IPS DF 4.7 (cell line): ENCODE measurements at regions not wholly inside any gene's neighbourhood (a gene's known extent, or its start where the extent isn't known, plus 50 kb on each side); places are given as distances from the start of the nearest gene placed in this dataset.
"Not testable (repeated sequence)": the region's sequence is repeated elsewhere in the genome, so short reads cannot be mapped to it uniquely, and the experiment has no call there.

Source experiments
- DNase-seq: peaks from one replicate; pipeline ENCODE4 v3.0.0-alpha.2; 2013; ENCODE audit warnings: low spot score; ENCODE audit errors: extremely low read depth

DNA sequence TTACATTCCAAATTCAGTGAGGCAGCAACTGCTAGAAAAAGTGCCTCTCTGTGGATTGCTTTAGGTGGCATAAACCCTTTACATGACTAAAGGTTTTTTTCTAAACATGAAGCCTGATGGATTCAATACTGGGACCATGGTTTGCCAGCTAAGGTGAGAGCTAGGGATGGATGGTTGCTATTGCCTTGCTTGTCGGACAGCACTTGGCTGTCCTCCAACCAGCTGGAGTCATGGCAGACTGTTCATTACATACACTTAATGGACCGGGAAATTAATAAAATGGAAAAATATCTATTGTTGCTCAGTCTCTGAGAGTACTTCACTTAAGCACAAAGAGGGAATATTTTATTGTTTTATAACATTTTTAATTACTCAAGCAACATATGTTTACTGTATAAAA is 116.9 kb upstream of the TRPC7 start:
- no peak for DNase-seq

DNA sequence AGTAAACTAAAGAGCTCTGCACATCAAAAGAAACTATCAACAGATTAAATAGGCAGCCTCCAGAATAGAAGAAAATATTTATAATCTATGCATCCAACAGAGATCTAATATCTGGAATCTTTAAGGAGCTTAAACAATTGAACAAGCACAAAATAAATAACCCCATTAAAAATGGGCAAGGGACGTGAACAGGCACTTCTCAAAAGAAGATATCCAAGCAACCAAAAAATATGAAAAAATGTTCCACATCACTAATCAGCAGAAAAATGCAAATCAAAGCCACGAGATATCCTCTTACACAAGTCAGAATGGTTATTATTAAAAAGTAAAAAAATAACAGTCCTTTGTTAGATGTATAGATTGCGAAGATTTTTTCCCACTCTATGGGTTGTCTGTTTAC is 109.1 kb upstream of the TRPC7 start:
- DNase-seq = no peak

DNA sequence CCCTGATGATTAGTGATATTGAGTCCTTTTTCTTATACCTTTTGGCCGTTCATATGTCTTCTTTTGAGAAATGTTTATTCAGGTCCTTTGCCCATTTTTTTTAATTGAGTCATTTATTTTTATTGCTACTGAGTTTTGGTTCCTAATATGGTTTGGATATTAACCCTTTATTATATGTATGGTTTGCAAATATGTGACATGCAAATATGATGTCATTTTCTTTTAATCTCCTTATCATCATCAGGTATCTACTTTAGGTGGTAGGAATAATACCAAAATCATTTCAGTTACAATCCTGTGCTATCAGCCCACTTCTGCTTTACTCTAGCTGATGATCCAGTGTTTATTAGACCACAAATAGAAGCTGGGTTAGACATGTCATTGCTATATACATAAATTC is 102.3 kb upstream of the TRPC7 start:
- DNase-seq = no peak

DNA sequence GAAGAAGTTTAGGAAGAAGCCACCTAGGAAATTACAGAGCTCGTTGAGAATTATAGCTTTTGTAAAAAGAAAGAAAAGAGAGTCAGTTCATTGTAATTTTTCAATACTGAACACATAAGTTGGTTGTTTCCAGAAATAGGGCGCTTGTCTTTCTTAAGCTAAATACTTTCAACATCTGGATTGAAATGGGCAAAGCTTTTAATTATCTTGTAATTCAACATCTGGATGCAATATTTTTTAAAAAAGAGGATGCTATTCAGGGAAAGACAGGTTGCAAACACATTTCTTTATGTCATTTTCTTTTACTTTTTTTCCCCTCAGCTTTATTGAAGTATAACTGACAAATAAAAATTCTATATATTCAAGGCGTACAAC is 100.7 kb upstream of the TRPC7 start:
- DNase-seq = no peak

DNA sequence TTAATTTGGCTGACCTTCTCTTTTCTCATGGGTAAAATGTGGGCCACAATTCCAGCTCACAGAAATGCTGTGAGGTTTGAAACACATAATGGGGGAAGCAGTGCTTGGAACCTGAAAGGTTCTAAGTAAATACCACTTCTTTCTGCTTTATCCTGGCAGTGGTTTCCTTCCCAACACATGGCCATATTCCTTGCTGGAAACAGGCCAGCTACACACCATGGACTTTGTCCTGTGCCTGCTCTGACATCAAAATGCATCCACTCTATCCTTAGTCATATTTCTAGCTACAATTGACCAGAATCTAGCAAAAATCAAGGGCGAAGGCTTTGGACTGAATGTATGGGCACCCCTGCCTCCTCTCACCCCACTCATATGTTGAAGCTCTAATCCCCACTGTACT is 93.1 kb upstream of the TRPC7 start:
- no peak for DNase-seq

DNA sequence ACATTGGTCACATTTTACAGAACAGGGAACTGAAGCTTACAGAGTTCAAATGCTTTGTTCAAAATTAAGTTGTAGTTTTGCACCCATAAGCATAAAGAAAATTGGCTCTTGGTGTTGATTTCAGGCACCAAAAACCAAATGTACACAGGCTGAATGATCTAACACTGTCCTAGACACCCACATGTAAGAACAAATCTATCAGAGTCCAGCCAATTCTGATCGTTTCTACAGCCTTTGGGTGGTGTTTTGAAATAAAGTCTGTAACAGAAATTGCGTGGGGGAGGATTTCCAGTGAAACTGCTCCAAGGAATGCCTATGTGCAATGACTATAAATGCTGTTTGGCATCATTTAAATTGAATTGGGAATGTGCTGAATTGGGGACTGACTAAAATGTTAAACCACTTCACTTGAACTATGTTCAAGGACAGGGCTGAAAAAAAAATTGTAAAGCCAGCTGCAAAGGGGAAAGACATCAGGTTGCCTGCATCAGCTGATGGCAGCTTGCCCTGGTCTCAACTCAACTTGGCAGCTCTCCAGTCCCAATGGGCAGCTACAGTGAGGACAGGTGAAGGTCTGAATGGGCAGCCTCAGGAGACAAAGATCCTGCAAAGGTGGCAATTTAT is 92.2 kb upstream of the TRPC7 start:
- DNase-seq = no peak

DNA sequence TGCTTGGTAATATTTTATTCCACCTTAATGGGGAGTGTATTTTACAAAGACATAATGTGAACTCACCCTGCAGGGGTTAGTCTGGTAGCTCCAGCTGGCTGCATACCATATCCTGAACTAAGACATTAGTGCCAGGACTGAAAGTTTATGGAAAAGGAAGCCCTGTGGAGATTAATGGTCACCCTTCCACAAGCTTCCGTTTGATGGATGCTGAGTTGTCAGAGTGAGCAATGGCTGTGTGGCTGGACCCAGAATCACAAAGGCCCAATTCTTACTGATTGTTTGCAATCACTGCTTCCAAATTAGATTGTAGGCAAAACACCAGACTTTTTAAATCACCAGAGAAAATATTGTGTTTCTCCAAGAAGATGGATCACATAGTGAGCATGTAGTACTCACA is 90.1 kb upstream of the TRPC7 start:
- no peak for DNase-seq

DNA sequence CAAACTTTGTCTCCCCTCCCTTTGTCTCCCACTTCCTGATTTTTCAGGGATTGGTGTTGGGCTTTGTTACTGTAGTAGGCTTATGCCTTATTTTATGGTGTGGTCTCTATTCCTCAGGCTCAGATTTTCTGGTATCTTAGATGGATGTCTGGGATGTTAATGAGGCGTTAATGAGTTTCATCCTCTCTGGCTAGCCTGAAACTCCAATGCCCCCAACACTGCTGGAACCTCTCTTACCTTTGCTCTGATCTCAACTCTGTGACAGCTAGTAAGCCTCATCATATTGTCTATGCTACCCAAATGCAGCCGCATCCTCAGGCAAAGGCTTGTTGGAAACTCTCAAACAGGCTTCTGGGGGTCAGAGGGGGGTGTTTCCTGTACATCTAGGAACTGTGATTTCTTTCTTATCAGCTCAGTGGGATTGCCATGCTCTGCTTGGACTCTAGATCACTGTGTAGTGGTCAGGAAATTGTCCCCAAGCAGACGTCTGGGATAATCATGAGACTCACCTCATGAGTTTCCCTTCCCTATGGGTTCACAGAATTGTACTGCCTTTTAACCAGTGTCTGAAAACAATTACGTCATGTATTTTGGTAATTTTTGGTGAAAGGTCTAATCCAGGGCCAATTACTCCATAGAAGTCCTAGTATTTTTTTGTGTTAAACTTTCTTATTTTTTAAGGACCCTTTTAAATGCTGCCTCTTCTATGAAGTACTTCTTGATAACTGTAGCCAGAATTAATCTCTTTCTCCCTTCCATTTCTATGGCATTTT is 88.8 kb upstream of the TRPC7 start:
- no peak for DNase-seq

DNA sequence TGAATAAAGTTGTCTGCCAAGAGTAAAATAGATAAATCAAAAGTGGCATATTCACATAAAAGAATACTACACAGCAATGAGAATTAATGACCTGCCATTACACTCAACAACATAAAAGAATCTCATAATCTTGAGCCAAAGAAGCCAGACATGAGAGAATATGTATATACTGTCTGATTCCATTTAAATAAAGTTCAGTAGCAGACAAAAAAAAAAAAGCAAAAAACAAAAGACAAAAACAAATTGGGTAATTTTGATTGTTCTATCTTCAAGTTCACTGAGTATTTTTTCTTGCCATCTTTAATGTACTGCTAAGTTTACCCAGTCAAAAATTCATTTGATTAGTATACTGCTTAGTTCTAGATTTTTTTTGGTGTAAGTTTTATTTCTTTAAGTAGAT is 87.9 kb upstream of the TRPC7 start:
- no peak for DNase-seq

DNA sequence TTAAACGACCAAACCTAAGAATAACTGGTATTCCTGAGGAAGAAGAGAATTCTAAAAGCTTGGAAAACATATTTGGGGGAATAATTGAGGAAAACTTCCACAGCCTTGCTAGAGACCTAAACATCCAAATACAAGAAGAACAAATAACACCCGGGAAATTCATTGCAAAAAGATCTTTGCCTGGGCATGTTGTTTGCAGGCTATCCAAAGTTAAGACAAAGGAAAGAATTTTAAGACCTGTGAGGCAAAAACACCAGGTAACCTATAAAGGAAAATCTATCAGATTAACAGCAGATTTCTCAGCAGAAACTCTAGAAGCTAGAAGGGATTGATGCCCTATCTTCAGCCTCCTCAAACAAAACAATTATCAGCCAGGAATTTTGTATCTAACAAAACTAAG is 82.2 kb upstream of the TRPC7 start:
- DNase-seq = not testable (repeated sequence)

DNA sequence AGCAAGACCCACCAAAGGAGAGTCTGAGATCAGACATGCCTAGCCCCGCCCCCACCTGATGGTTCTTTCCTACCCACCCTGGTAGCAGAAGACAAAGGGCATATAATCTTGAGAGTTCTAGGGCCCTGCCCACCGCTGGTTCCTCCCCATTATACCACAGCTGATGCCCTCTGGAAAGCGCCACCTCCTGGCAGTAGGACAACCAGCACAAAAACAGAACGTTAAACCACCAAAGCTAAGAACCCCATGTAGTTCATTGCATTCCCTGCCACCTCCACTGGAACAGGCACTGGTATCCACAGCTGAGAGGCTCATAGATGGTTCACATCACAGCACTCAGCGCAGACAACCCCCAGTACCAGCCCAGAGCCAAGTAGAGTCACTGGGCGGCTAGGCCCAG is 81.2 kb upstream of the TRPC7 start:
- no peak for DNase-seq

DNA sequence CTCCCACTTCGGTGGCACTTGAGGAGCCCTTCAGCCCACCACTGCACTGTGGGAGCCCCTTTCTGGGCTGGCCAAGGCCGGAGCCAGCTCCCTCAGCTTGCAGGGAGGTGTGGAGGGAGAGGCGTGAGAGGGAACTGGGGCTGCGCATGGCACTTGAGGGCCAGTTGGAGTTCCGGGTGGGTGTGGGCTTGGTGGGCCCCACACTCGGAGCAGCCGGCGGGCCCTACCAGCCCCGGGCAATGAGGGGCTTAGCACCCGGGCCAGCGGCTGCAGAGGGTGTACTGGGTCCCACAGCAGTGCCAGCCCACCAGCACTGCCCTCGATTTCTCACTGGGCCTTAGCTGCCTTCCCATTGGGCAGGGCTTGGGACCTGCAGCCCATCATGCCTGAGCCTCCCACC is 78.8 kb upstream of the TRPC7 start:
- not testable (repeated sequence) for DNase-seq

DNA sequence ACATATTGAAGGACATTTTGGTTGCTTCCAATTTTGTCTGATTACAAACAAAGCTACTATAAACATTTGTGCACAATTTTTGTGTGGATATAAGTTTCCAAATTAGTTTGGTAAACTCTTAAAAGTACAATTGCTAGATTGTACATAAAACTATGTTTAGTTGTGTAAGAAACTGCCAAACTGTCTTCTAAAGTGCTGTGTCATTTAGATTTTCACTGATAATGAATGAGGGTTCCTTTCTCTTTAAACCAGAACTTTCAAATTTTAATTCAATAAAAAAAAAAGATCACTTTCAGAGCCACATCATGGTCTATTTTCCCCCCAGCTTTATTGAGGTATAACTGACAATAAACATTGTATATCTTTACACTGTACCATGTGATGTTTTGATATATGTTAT is 74.0 kb upstream of the TRPC7 start:
- no peak for DNase-seq

DNA sequence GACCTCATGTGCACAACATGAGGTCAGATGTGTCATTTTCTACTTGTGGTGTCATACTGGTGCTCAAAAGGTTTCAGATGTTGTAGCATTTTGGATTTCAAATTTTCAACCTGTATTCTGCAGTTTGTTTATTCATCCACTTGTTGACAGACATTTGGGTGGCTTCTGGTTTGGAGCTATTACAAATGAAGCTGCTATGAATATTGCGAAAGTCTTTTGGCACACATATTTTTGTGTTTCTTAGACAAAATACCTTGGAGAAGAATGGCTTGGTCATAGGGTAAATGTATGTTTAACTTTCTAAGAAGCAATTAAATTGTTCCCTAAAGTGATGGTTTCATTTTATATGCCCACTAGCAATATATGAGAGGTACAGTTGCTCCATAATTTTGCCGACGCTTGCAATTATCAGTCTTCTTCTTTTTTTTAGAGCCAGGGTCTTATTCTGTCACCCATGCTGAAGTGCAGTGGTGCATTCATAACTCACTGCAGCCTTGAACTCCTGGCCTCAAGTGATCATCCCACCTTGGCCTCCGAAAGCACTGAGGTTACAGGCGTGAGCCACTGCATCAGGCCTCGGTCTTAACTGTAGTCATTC is 70.7 kb upstream of the TRPC7 start:
- no peak for DNase-seq

DNA sequence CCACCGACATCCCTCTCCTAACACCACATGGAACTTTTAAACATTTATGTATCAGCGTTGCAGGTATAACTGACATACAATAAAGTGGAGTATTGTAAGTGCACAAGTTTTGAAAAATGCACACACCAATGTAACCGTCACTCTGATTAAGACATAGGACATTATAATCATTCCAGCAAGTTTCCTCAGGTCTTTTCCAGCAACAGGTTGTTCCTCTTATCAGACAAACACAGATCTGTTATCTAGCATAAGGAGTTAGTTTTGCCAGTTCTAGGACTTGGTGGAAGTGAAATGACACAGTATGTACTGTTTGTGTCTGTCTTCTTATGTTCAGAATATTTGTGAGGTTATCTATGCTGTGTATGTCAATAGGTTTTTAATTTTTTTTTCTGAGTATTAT is 69.5 kb upstream of the TRPC7 start:
- DNase-seq = no peak

DNA sequence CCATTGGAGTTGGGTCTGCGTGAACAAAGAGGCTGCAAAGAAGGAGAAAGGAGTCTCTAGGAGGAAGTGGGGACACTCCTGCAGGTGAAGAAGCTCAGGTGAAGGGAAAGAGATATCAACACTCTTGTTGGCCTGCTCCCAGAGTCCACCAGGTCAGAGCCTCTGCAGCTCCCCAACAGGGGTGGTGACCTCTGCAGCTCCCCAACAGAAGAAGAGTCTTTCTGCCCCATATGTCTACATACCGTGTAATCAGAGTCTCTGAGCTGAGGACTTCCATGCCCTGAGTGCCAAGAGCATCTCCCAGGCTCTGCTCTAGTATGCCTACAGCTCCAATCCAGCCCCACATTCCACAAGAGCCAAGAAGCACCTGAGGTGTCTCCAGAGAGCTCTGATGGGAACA is 67.4 kb upstream of the TRPC7 start:
- no peak for DNase-seq

DNA sequence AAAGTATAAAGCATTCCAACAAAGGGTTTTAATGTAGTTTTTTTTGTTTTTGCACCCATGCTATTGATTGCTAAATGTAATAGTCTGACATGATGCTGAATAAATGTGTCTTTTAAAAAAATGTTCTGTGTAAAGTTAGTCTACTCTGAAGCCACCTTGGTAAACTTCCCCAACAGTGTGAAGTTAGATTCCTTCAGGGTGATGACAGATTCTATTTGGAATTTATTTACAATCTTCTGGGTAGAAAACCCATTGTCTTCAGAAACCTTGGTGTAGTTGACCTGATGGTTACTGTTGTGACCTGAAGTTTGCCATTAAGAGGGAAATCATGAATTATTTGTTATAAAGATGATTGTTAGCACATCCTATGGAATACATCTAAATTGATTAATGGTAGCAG is 64.7 kb upstream of the TRPC7 start:
- no peak for DNase-seq

DNA sequence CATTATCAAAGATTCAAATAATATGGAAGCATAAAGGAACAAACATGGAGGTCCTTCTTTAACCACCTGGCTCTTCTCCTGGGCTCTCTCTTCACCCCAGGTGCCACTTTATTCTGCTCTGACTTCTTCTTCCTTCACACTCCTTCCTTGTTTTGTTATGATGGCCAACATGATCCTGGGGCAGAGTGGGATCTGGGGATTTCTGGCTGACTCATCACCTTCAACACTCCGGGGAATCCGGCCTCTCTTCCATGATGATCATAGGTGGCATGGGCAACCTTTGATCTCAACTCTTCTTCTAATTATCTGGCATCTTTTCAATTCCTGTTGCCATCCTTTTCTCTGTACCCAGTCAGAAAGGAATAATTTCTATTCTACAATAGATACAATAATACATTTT is 62.1 kb upstream of the TRPC7 start:
- no peak for DNase-seq

DNA sequence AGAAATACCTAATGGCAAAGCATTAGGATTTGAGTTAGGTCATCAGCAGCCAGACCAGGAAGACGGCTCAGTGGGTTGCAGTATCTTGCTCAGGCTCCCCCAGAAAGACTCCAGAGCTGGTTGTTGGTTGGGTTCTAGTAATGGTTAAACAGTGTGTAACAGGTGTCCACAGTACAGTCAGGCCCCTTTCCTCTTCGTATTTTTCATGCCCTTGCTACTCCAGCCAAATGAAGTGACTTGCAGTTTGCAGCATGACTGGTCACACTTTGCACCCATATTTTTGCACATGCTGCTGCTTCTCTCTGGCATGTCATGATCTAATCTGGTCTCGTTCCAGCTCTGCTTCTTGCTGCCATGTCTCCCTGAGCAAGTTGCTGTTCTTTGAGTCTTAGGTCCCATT is 60.6 kb upstream of the TRPC7 start:
- no peak for DNase-seq

DNA sequence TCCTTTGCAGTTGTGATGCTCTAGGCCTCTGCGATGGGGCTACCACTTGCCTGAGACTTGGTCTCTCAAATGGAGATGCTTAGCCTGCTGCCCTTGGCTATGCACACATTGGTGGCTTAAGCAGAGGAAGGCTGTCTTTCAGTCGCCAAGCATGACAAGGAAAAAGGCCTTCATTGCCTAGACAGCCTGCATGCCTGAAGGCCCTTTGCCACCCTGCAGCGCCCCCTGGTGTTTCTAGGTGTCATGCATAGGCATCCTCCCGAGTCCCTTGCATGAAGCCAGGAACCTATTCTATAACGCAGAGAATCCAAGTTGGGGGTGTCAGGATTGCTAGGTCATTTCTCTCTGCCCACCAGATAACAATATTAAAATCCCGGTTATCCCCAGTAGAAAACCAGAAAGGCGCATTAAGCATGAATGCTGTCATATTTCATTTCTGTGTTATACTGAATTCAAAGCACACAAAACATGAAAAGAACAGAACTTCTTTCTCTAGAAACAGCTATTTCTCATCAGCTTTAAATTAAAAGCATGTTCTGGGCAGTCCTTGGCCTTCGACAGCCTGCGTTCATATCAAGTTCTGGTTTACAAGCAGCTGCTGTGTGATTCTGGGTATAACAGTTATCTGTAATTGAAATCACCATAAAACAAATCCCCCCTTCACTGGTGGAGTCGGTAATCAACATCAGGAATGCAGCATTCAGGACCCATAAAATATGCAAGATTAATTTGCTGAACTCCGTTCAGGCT is 59.7 kb upstream of the TRPC7 start:
- DNase-seq = peak; percentile 72

DNA sequence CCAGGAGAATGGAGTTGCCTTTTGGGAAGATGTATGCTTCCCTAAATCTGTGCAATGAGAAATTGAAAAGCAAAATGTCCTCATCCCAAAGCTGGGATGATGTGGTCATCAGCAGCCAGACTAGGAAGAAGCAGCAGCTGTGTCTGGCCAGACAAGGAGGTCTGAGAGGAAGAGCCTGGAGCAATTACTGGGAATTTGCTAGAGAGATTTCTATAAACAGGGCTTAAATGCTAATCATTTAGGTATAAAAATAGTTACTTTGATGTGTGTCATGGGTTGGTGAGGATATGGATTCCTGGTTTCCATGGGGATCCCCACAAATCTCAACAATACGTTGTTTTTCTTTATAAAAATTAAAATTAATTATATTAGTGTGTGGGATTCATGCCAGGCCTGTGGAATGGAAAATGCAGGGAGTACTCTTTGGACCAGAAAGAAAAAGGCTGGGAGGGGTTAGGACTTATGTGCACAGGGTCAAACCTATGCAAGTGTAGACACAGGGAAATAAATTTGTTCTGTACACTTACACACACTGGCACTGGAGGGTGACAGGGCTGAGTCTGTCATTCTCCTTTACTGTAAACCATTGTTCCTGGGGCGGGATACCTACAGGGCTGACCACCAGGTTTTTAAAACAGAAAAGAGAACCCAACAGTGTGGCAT is 58.7 kb upstream of the TRPC7 start:
- DNase-seq = no peak
